Activated T-cell treated with anti-CD3 and anti-CD28 coated beads, Interleukin-2, amount 50 U/mL, for 4 hours (primary cell): ENCODE measurements at regions not wholly inside any gene's neighbourhood (a gene's known extent, or its start where the extent isn't known, plus 50 kb on each side); places are given as distances from the start of the nearest gene placed in this dataset.

Experiments
- ATAC-seq, 2 donors: fragments of 200-7000 bp; cut with Tn5 transposase; one replicate each; pipeline ENCODE4 v1.10.0; 2021
- DNase-seq: peaks from one replicate; pipeline ENCODE4 v3.0.0-alpha.2; 2020
- H3K27me3 Mint-ChIP-seq: one replicate; pipeline ENCODE4 v1.8.0; 2021; ENCODE audit warnings: low read depth, mixed read lengths
- H3K36me3 Mint-ChIP-seq: one replicate; pipeline ENCODE4 v1.8.0; 2022; ENCODE audit warnings: mixed read lengths; ENCODE audit not compliant: insufficient read depth
- H3K4me1 Mint-ChIP-seq: one replicate; pipeline ENCODE4 v1.8.0; 2021; ENCODE audit warnings: low read depth, mixed read lengths
- H3K4me3 Mint-ChIP-seq: one replicate; pipeline ENCODE4 v1.8.0; 2021; ENCODE audit warnings: mild to moderate bottlenecking, moderate library complexity, mixed read lengths
- H3K9me3 Mint-ChIP-seq: one replicate; pipeline ENCODE4 v1.8.0; 2021; ENCODE audit warnings: mixed read lengths

DNA sequence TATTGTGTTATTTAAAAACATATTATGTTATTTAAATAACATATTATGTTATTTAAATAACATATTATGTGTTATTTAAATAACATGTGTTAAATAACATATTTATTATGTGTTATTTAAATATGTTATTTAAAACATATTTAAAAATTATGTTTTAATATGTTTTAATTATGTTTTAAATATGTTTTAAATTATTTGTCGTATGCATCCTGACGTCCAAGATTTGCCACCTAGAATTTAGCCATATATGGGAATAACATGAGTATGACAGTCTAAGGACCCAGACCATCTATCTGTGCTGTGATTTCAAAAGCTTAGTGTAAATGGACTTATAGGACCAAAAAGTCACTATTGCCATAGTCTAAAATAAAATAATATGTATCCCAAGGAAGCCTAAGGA is 484.3 kb upstream of the KLHL29 start:
- Mint-ChIP-seq H3K27me3 (peaks cover 2% of the 10 kb centered on the region), H3K36me3 (no peaks in the 10 kb centered on the region), H3K4me3 (no peak overlapping the region), H3K9me3 (no peaks in the 10 kb centered on the region), H3K4me1 (no peaks in the 10 kb centered on the region)
- DNase-seq = no peak
- ATAC-seq = no peak

GRCh38 chr2:22901471-22902179 is 483.4 kb upstream of the KLHL29 start:
- H3K4me3 Mint-ChIP-seq = no peak overlapping the region
- DNase-seq = no peak
- H3K36me3 Mint-ChIP-seq = no peaks in the 10 kb centered on the region
- no peak for ATAC-seq
- H3K27me3 Mint-ChIP-seq = peaks cover 2% of the 10 kb centered on the region
- no peaks in the 10 kb centered on the region for H3K4me1 Mint-ChIP-seq
- no peaks in the 10 kb centered on the region for H3K9me3 Mint-ChIP-seq

DNA sequence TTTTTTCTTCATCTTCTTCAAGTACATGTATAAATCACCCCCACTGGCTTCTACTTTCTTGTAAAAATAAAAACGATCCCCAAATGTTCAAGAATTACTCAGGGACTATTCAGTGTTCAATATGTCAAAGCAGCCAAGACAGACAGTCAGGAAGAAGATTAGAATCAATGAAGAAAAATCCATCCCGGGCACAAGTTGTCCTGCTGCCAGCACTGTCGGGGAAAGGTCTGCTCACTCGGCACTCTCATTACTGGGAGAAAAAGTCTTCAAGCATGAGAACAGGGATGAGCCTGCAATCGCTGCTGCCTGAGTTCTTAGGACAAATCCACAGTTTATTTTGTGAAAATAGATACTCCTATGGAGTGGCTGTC is 482.8 kb upstream of the KLHL29 start:
- no peak for ATAC-seq
- no peak overlapping the region for H3K4me3 Mint-ChIP-seq
- H3K36me3 Mint-ChIP-seq = no peaks in the 10 kb centered on the region
- H3K27me3 Mint-ChIP-seq = peaks cover 2% of the 10 kb centered on the region
- H3K9me3 Mint-ChIP-seq = no peaks in the 10 kb centered on the region
- no peaks in the 10 kb centered on the region for H3K4me1 Mint-ChIP-seq
- DNase-seq = no peak

DNA sequence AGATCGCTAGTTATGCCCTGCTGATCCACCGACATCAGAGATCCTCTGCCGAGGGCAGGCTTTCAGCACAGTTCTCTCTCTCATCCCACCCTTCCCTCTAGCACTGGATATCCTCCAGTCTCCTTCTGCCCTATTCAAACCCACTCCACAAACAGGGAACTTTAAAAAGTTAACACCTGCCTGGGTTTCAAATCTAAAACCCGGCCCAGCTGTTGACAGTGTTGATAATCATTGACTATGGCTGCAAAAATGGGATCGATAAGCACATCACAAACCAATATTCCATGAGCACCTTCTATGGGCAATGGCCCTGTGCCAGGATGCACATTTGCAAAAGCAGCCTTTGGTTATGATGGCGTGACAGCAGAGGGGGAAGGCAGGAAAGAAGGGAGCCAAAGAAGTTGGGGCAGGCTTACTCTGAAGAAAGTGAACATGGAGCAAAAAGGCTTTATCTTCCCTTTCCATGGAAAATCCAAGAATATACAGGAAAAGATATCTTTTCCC is 482.3 kb upstream of the KLHL29 start:
- no peaks in the 10 kb centered on the region for H3K9me3 Mint-ChIP-seq
- no peaks in the 10 kb centered on the region for H3K36me3 Mint-ChIP-seq
- peaks cover 2% of the 10 kb centered on the region for H3K27me3 Mint-ChIP-seq
- H3K4me3 Mint-ChIP-seq = no peak overlapping the region
- ATAC-seq (no peak), DNase-seq (no peak)
- no peaks in the 10 kb centered on the region for H3K4me1 Mint-ChIP-seq

DNA sequence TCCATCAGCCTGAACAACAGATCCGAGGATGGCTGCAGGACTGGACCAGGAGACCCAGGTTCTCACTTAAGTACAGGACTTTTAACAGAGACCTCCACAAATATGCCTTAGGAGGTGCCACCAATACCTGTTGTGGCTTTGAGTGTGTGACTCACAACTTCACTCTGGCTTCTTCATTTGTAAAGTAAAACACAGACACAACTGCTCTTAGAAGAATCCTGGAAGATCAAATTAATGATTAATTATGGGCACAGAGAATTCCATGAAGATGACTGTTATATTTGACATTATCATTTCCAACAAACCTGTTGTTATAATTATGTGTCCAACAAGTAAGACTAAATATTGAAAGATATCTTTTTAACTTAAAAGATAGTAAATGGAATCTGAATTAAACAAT is 481.4 kb upstream of the KLHL29 start:
- Mint-ChIP-seq H3K4me1 (no peaks in the 10 kb centered on the region), H3K4me3 (no peak overlapping the region), H3K36me3 (no peaks in the 10 kb centered on the region), H3K27me3 (peaks cover 2% of the 10 kb centered on the region), H3K9me3 (no peaks in the 10 kb centered on the region)
- DNase-seq = no peak
- no peak for ATAC-seq

- DNase-seq (no peak), ATAC-seq (no peak)
- peaks cover 2% of the 10 kb centered on the region for H3K27me3 Mint-ChIP-seq
- no peak overlapping the region for H3K4me3 Mint-ChIP-seq
- H3K9me3 Mint-ChIP-seq = no peaks in the 10 kb centered on the region
- H3K36me3 Mint-ChIP-seq = no peaks in the 10 kb centered on the region
- H3K4me1 Mint-ChIP-seq = no peaks in the 10 kb centered on the region
These were observed 480.8 kb upstream of the KLHL29 start for GRCh38 chr2:22904126-22904684.

DNA sequence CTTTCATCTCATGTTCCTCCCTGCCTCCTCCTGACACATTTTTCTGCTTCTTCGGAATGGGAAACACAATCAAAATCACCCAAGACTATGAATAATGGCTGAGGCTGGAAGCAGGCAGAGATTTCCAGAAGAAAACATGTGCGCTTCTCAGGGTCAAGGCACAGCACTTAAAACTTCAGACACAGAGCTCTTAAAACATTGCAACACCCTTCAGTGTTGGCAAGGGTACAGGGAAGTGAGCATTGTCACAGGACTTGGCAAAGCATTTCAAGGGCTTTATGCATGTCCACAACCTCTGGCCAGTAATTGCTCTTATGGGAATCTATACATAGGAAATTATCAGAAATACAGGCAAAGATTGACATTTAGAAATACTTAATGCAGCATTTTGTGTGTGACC is 477.6 kb upstream of the KLHL29 start:
- H3K27me3 Mint-ChIP-seq = peaks cover 3% of the 10 kb centered on the region
- ATAC-seq = no peak
- DNase-seq = no peak
- no peaks in the 10 kb centered on the region for H3K4me1 Mint-ChIP-seq
- H3K4me3 Mint-ChIP-seq = no peak overlapping the region
- H3K36me3 Mint-ChIP-seq = no peaks in the 10 kb centered on the region
- H3K9me3 Mint-ChIP-seq = no peaks in the 10 kb centered on the region

GRCh38 chr2:22912398-22912797 is 472.6 kb upstream of the KLHL29 start:
- Mint-ChIP-seq H3K9me3 (no peaks in the 10 kb centered on the region), H3K4me3 (no peak overlapping the region), H3K36me3 (no peaks in the 10 kb centered on the region), H3K27me3 (peaks cover 4% of the 10 kb centered on the region), H3K4me1 (no peaks in the 10 kb centered on the region)
- ATAC-seq (no peak), DNase-seq (no peak)

GRCh38 chr2:22929998-22930397 is 455.0 kb upstream of the KLHL29 start:
- no peak overlapping the region for H3K4me3 Mint-ChIP-seq
- DNase-seq = no peak
- H3K36me3 Mint-ChIP-seq = no peaks in the 10 kb centered on the region
- no peaks in the 10 kb centered on the region for H3K9me3 Mint-ChIP-seq
- H3K4me1 Mint-ChIP-seq = no peaks in the 10 kb centered on the region
- H3K27me3 Mint-ChIP-seq = peaks cover 5% of the 10 kb centered on the region
- ATAC-seq = no peak

- no peaks in the 10 kb centered on the region for H3K9me3 Mint-ChIP-seq
- no peak overlapping the region for H3K4me3 Mint-ChIP-seq
- H3K36me3 Mint-ChIP-seq = no peaks in the 10 kb centered on the region
- H3K4me1 Mint-ChIP-seq = no peaks in the 10 kb centered on the region
- no peak for ATAC-seq
- DNase-seq = no peak
- H3K27me3 Mint-ChIP-seq = peaks cover 5% of the 10 kb centered on the region
These were observed 454.2 kb upstream of the KLHL29 start for GRCh38 chr2:22930781-22931180.

DNA sequence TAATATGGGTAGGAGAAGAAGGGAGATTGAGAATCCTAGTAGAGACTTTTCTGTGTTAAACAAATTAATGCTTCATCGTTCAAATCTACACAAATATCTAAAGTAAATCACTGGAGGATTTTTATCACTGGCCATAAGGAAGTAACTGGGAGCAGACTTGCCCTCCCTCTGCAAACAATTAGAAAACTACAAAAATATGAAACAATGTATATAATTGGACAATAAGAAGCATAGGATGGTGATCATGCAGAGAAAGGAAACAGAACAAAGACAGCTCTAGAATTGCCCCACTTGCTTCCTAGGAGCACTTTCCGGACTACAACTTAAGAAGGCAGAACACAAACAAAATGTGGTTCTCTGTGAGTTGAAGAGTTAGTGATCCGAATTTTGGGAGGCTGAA is 452.7 kb upstream of the KLHL29 start:
- no peak for DNase-seq
- H3K27me3 Mint-ChIP-seq = peaks cover 5% of the 10 kb centered on the region
- H3K4me3 Mint-ChIP-seq = no peak overlapping the region
- no peaks in the 10 kb centered on the region for H3K4me1 Mint-ChIP-seq
- no peak for ATAC-seq
- H3K9me3 Mint-ChIP-seq = no peaks in the 10 kb centered on the region
- no peaks in the 10 kb centered on the region for H3K36me3 Mint-ChIP-seq

DNA sequence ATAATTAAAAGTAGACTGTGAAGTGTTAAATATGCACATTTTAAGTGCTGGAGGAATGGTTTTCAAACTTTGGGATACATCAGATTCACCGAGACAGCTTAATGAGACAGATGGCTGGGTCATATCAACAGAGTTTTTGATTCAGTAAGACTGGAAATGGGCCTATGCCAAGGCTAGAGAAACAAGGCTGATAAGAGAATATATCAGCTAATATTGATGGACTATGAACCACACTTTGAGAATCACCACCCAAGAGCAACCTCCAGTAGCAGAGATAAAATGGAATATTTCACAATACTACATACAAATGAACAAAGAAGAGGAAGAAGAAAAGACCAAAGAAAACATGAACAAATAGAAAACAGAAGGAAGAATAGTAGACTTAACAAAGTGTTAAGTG is 450.2 kb upstream of the KLHL29 start:
- Mint-ChIP-seq H3K4me1 (no peaks in the 10 kb centered on the region), H3K36me3 (no peaks in the 10 kb centered on the region)
- no peak for ATAC-seq

DNA sequence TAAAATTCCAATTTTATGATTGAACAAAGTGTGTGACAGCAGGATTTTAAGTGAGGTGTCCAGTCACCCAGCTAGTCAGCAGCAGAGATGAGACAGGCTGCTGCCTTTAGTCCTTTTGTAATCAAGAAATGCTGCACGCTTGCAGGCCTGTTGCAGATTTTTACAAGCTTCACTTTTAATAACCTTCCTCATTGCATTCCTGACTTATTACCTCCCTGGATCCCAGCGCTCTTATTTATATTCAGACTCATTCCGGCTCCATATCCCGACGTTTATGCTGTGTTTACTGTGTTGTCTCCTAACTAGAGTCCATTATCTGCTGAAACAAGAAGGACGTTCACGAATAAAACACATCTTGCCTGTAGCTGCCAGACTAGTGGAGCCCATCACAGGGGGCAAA is 442.5 kb upstream of the KLHL29 start:
- no peak for ATAC-seq
- no peaks in the 10 kb centered on the region for H3K27me3 Mint-ChIP-seq

More for the DNA sequence above, 450.2 kb upstream of the KLHL29 start:
- no peak for DNase-seq
- H3K4me3 Mint-ChIP-seq = no peak overlapping the region
- H3K27me3 Mint-ChIP-seq = peaks cover 5% of the 10 kb centered on the region
- no peaks in the 10 kb centered on the region for H3K9me3 Mint-ChIP-seq

GRCh38 chr2:22944143-22944542 is 440.8 kb upstream of the KLHL29 start:
- H3K4me1 Mint-ChIP-seq = no peaks in the 10 kb centered on the region
- no peak overlapping the region for H3K4me3 Mint-ChIP-seq
- H3K27me3 Mint-ChIP-seq = peaks cover 1% of the 10 kb centered on the region
- no peaks in the 10 kb centered on the region for H3K9me3 Mint-ChIP-seq
- ATAC-seq (no peak), DNase-seq (no peak)
- no peaks in the 10 kb centered on the region for H3K36me3 Mint-ChIP-seq

More for the DNA sequence above, 442.5 kb upstream of the KLHL29 start:
- H3K4me1 Mint-ChIP-seq = no peaks in the 10 kb centered on the region
- no peak for DNase-seq
- no peaks in the 10 kb centered on the region for H3K9me3 Mint-ChIP-seq
- no peak overlapping the region for H3K4me3 Mint-ChIP-seq
- no peaks in the 10 kb centered on the region for H3K36me3 Mint-ChIP-seq

GRCh38 chr2:22946553-22946952 is 438.4 kb upstream of the KLHL29 start:
- H3K27me3 Mint-ChIP-seq = peaks cover 1% of the 10 kb centered on the region
- DNase-seq = no peak
- no peak for ATAC-seq

More at GRCh38 chr2:22946553-22946952, 438.4 kb upstream of the KLHL29 start:
- no peaks in the 10 kb centered on the region for H3K4me1 Mint-ChIP-seq
- H3K4me3 Mint-ChIP-seq = no peak overlapping the region
- H3K36me3 Mint-ChIP-seq = no peaks in the 10 kb centered on the region
- H3K9me3 Mint-ChIP-seq = no peaks in the 10 kb centered on the region
